IPS-15b (cell line): ENCODE measurements at regions not wholly inside any gene's neighbourhood (a gene's known extent, or its start where the extent isn't known, plus 50 kb on each side); places are given as distances from the start of the nearest gene placed in this dataset.
"Not testable (repeated sequence)": the region's sequence is repeated elsewhere in the genome, so short reads cannot be mapped to it uniquely, and the experiment has no call there.

Source experiments
- H3K27me3 ChIP-seq: one replicate; pipeline ENCODE4 v1.6.1; 2013; ENCODE audit warnings: low read length; ENCODE audit not compliant: control insufficient read depth, insufficient read depth
- H3K36me3 ChIP-seq: one replicate; pipeline ENCODE4 v1.6.1; 2013; ENCODE audit warnings: low read length; ENCODE audit not compliant: control insufficient read depth, insufficient read depth
- H3K4me1 ChIP-seq: one replicate; pipeline ENCODE4 v1.6.1; 2013; ENCODE audit warnings: mild to moderate bottlenecking, low read length; ENCODE audit not compliant: control insufficient read depth, insufficient read depth
- H3K4me3 ChIP-seq: one replicate; pipeline ENCODE4 v1.5.1; 2013; ENCODE audit warnings: low read depth, low read length
- H3K9ac ChIP-seq: one replicate; pipeline ENCODE4 v1.6.1; 2013; ENCODE audit warnings: low read depth, mild to moderate bottlenecking, low read length
- H3K9me3 ChIP-seq: one replicate; pipeline ENCODE4 v1.6.1; 2013; ENCODE audit warnings: mild to moderate bottlenecking, low read length; ENCODE audit not compliant: control insufficient read depth, insufficient read depth

GRCh38 chr6:71649915-71650314 is 236.4 kb upstream of the RIMS1 start:
- Histone ChIP-seq H3K9ac (no peak overlapping the region), H3K9me3 (no peaks in the 10 kb centered on the region), H3K27me3 (no peaks in the 10 kb centered on the region), H3K4me3 (no peak overlapping the region), H3K4me1 (no peaks in the 10 kb centered on the region), H3K36me3 (no peaks in the 10 kb centered on the region)

- no peak overlapping the region for H3K4me3 ChIP-seq
- H3K27me3 ChIP-seq, result no peaks in the 10 kb centered on the region
- no peaks in the 10 kb centered on the region for H3K4me1 ChIP-seq
- no peaks in the 10 kb centered on the region for H3K9me3 ChIP-seq
- no peak overlapping the region for H3K9ac ChIP-seq
- H3K36me3 ChIP-seq, result no peaks in the 10 kb centered on the region
Observed at GRCh38 chr6:71651636-71652035, 234.7 kb upstream of the RIMS1 start.

DNA sequence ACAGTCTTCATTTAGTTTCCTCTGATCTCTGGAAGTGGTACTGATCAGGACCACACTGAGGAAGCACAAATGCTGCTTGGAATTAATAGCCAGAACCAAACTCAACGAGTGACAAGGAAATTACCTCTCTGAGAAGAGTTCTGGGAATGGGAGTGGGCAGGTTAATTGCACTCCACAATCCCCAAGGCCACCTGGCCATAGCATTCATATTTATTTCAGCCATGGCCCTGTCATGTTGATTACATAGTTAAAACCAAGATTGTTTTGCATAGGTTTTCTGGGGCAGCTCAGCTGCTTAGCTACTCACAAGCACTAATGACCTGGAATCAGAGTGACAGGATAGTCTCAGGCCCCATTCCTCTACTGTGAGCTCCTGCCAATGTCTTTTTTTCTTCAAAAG is 230.2 kb upstream of the RIMS1 start:
- Histone ChIP-seq H3K27me3 (no peaks in the 10 kb centered on the region), H3K4me3 (no peak overlapping the region), H3K9ac (no peak overlapping the region), H3K9me3 (no peaks in the 10 kb centered on the region), H3K4me1 (no peaks in the 10 kb centered on the region), H3K36me3 (no peaks in the 10 kb centered on the region)

DNA sequence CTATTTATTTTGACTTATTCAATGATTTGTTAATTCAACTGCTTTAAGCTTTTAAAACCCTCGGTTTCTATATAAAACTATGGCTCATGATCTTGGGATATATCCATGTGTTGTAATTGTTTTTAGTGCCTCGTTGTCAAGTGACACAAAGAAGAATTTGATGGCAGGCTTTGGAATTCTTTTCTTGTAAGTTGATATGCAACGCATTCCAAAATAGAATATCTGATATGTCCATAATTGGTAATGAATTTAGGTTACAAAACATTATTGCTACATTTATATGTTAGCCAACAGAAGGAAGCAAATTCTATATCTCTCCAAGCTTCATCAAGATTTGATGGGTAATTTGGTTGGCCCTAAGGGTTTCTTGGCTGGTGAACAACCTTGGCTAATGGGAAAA is 220.4 kb upstream of the RIMS1 start:
- Histone ChIP-seq H3K9me3 (no peaks in the 10 kb centered on the region), H3K4me3 (no peak overlapping the region), H3K9ac (no peak overlapping the region), H3K4me1 (no peaks in the 10 kb centered on the region), H3K27me3 (no peaks in the 10 kb centered on the region), H3K36me3 (no peaks in the 10 kb centered on the region)

DNA sequence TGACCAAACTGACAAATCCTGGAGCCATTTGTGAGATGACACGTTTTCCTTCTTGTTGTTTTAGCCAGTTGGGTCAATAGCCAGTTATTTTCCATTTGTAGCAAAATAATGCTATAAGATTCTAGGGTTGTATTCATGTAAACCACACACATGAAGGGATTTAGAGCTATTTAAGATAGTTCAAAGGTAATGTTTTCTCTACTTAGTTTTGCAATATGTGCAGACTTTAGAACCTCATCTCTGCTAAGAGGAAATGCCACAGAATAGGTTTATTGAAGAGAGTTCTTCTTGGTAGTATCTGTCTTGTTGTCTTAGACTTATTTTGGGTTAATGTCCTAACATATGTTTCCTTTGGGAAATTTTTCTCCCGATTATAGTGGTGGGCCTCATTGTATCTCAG is 213.5 kb upstream of the RIMS1 start:
- no peaks in the 10 kb centered on the region for H3K4me1 ChIP-seq
- H3K27me3 ChIP-seq, result no peaks in the 10 kb centered on the region
- no peaks in the 10 kb centered on the region for H3K9me3 ChIP-seq
- H3K36me3 ChIP-seq, result no peaks in the 10 kb centered on the region
- H3K9ac ChIP-seq, result no peak overlapping the region
- no peak overlapping the region for H3K4me3 ChIP-seq

GRCh38 chr6:71675386-71675785 is 211.0 kb upstream of the RIMS1 start:
- Histone ChIP-seq H3K9ac (no peak overlapping the region), H3K4me1 (no peaks in the 10 kb centered on the region)

DNA sequence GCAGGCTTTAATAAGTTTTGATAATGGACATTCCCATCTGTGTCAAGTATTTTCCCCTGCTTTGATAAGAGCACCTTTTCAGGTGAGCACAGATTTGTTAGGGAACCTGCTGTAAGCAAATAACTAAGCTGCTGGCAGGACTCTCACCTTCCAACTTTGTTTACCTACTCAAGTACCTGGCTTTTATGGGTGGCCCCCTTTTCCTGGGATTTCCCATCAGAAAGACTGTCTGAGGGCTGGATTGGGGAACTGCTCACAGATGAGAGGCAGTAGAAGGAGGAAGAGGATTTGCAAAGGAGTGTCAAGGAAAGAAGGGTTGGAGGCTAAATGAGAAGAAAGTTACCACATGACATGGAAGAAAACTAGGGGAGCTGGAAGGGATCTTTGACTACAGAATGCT is 210.1 kb upstream of the RIMS1 start:
- Histone ChIP-seq H3K9me3 (no peaks in the 10 kb centered on the region), H3K4me3 (no peak overlapping the region), H3K36me3 (no peaks in the 10 kb centered on the region), H3K4me1 (no peaks in the 10 kb centered on the region), H3K27me3 (no peaks in the 10 kb centered on the region), H3K9ac (no peak overlapping the region)

More at GRCh38 chr6:71675386-71675785, 211.0 kb upstream of the RIMS1 start:
- Histone ChIP-seq H3K27me3 (no peaks in the 10 kb centered on the region), H3K36me3 (no peaks in the 10 kb centered on the region), H3K4me3 (no peak overlapping the region), H3K9me3 (no peaks in the 10 kb centered on the region)

GRCh38 chr6:71678091-71678490 is 208.3 kb upstream of the RIMS1 start:
- H3K9me3 ChIP-seq, result no peaks in the 10 kb centered on the region
- H3K27me3 ChIP-seq, result no peaks in the 10 kb centered on the region
- H3K9ac ChIP-seq, result no peak overlapping the region
- H3K4me1 ChIP-seq, result no peaks in the 10 kb centered on the region
- H3K36me3 ChIP-seq, result no peaks in the 10 kb centered on the region
- H3K4me3 ChIP-seq, result no peak overlapping the region

GRCh38 chr6:71681234-71681867 is 205.0 kb upstream of the RIMS1 start:
- Histone ChIP-seq H3K36me3 (peaks cover 3% of the 10 kb centered on the region), H3K27me3 (no peaks in the 10 kb centered on the region)

GRCh38 chr6:71686021-71686677 is 200.2 kb upstream of the RIMS1 start:
- H3K36me3 ChIP-seq, H3K4me1 ChIP-seq, H3K27me3 ChIP-seq, H3K4me3 ChIP-seq, H3K9ac ChIP-seq, H3K9me3 ChIP-seq: not testable (repeated sequence)

More at GRCh38 chr6:71681234-71681867, 205.0 kb upstream of the RIMS1 start:
- Histone ChIP-seq H3K4me1 (no peaks in the 10 kb centered on the region), H3K9me3 (no peaks in the 10 kb centered on the region), H3K4me3 (no peak overlapping the region), H3K9ac (no peak overlapping the region)

DNA sequence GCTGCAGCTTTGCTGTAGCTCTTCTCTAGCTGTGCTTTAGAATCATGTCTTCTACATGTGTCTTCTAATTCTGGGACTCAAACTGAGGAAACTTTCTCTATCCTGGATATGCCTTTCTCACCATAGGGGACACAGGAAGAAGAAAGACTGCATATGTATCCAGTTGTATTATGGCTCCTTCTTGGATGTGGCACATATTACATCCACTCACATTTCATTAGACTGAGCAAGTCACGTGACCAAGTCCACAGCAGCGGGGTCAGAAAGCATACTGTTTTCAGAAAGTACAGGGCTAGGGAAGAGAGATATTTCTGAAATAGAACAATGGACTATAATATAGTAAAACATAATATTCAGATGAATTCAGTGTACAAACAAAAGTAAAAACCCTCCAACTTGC is 187.6 kb upstream of the RIMS1 start:
- Histone ChIP-seq H3K9me3 (no peaks in the 10 kb centered on the region), H3K9ac (no peak overlapping the region), H3K4me3 (no peak overlapping the region), H3K27me3 (no peaks in the 10 kb centered on the region), H3K36me3 (no peaks in the 10 kb centered on the region), H3K4me1 (no peaks in the 10 kb centered on the region)

GRCh38 chr6:71706523-71706922 is 179.8 kb upstream of the RIMS1 start:
- Histone ChIP-seq H3K4me1 (no peaks in the 10 kb centered on the region), H3K27me3 (no peaks in the 10 kb centered on the region), H3K9me3 (no peaks in the 10 kb centered on the region), H3K9ac (no peak overlapping the region), H3K4me3 (no peak overlapping the region), H3K36me3 (no peaks in the 10 kb centered on the region)
